Fibroblast of villous mesenchyme (primary cell): ENCODE measurements at regions not wholly inside any gene's neighbourhood (a gene's known extent, or its start where the extent isn't known, plus 50 kb on each side); places are given as distances from the start of the nearest gene placed in this dataset.

ENCODE experiments used
- DNase-seq: peaks from one replicate; pipeline ENCODE4 v3.0.0-alpha.2; 2010; ENCODE audit warnings: low read depth
- H3K4me3 ChIP-seq: 2 replicates; pipeline ENCODE4 v1.5.1; 2011; ENCODE audit warnings: low read depth, mild to moderate bottlenecking, low read length
- CTCF ChIP-seq: IDR thresholded peaks from 2 replicates; pipeline ENCODE4 v1.5.1; 2012; ENCODE audit warnings: low read depth, mild to moderate bottlenecking, low read length; ENCODE audit not compliant: insufficient read depth

- no peak overlapping the region for H3K4me3 ChIP-seq
- no peak for DNase-seq
- TF ChIP-seq CTCF = no peak
Observed at GRCh38 chr21:27691516-27691915, 724.6 kb upstream of the ADAMTS5 start.

- no peak for DNase-seq
- no peak for TF ChIP-seq CTCF
- H3K4me3 ChIP-seq = no peak overlapping the region
Observed at GRCh38 chr21:27691006-27691405, 724.1 kb upstream of the ADAMTS5 start.

- no peak for TF ChIP-seq CTCF
- H3K4me3 ChIP-seq = no peak overlapping the region
- DNase-seq = no peak
Observed at GRCh38 chr21:27690426-27690825, 723.5 kb upstream of the ADAMTS5 start.

GRCh38 chr21:27688773-27689172 lies 721.9 kb upstream of the ADAMTS5 start:
- TF ChIP-seq CTCF = no peak
- DNase-seq = no peak
- H3K4me3 ChIP-seq = no peak overlapping the region

- no peak for DNase-seq
- no peak overlapping the region for H3K4me3 ChIP-seq
- TF ChIP-seq CTCF = no peak
Observed at GRCh38 chr21:27683292-27683691, 716.4 kb upstream of the ADAMTS5 start.

- no peak overlapping the region for H3K4me3 ChIP-seq
- TF ChIP-seq CTCF = no peak
- DNase-seq = no peak
Observed at GRCh38 chr21:27681841-27682240, 715.0 kb upstream of the ADAMTS5 start.

GRCh38 chr21:27681038-27681437 lies 714.1 kb upstream of the ADAMTS5 start:
- no peak overlapping the region for H3K4me3 ChIP-seq
- no peak for TF ChIP-seq CTCF
- no peak for DNase-seq
